Esophagus squamous epithelium (tissue), 5 donors: ENCODE measurements at regions not wholly inside any gene's neighbourhood (a gene's known extent, or its start where the extent isn't known, plus 50 kb on each side); places are given as distances from the start of the nearest gene placed in this dataset.

Source experiments
- DNase-seq: peaks from one replicate; lab custom pipeline; 2025; lab: John Stamatoyannopoulos, UW
- H3K27ac ChIP-seq, 4 donors: fragments of 200-600 bp; sonication (generic); one replicate each; pipeline ENCODE4 v1.5.1; 2016 to 2019; ENCODE audit warnings: mild to moderate bottlenecking in 1 of 4
- H3K27me3 ChIP-seq, 4 donors: fragments of 200-600 bp; sonication (generic); 1 replicate in 3 of 4; 2 replicates in 1 of 4; pipeline versions ENCODE4 v1.5.1 to v1.6.0; 2017 to 2021; ENCODE audit warnings: antibody characterized with exemption in 1 of 4
- H3K36me3 ChIP-seq, 3 donors: fragments of 200-600 bp; sonication (generic); one replicate each; pipeline ENCODE4 v1.5.1; 2016 to 2019
- H3K4me1 ChIP-seq, 3 donors: fragments of 200-600 bp; sonication (generic); one replicate each; pipeline ENCODE4 v1.5.1; 2017 to 2019
- H3K4me3 ChIP-seq, 4 donors: fragments of 200-600 bp; sonication (generic); 1 replicate in 3 of 4; 2 replicates in 1 of 4; pipeline ENCODE4 v1.5.1; 2016 to 2019; ENCODE audit warnings: mild to moderate bottlenecking in 2 of 4, moderate library complexity in 1 of 4
- H3K9me3 ChIP-seq, 3 donors: fragments of 200-600 bp; sonication (generic); one replicate each; pipeline ENCODE4 v1.5.1; 2016 to 2019
- POLR2A ChIP-seq, 4 donors: fragments of 450-650 bp; IDR thresholded peaks; one replicate each; pipeline ENCODE4 v1.6.1; 2017; ENCODE audit warnings: antibody characterized with exemption in 4 of 4, mild to moderate bottlenecking in 4 of 4, moderate library complexity in 3 of 4
- WGBS, 2 donors: methylation state at CpG; one replicate each; pipeline ENCODE4 v1.1.5; 2018; 5-methylcytosine and 5-hydroxymethylcytosine counted together
- intact Hi-C: fragments of 100-400 bp; cut with DNase I; formaldehyde crosslinking; loops from one replicate; pipeline ENCODE4 v1.15.0; 2022
- TF ChIP-seq, protein P1 (sequence below), 6 experiments: fragments of 450-650 bp in 4 of 6; fragments of 200-600 bp in 2 of 6; sonication (generic) in 2 of 6; IDR thresholded peaks; one replicate each; pipeline ENCODE4 v1.5.1; 2016 to 2019; ENCODE audit warnings: antibody characterized with exemption in 6 of 6, mild to moderate bottlenecking in 4 of 6, moderate library complexity in 4 of 6
- donor health status: DM: yes; HTN: yes; CAD: no.

GRCh38 chr5:39943811-39944210 lies 519.0 kb upstream of the DAB2 start:
- DNase-seq = no peak
- no peak for TF ChIP-seq POLR2A (IDR thresholded peaks at IDR 0.05)
- TF ChIP-seq, protein P1, sequence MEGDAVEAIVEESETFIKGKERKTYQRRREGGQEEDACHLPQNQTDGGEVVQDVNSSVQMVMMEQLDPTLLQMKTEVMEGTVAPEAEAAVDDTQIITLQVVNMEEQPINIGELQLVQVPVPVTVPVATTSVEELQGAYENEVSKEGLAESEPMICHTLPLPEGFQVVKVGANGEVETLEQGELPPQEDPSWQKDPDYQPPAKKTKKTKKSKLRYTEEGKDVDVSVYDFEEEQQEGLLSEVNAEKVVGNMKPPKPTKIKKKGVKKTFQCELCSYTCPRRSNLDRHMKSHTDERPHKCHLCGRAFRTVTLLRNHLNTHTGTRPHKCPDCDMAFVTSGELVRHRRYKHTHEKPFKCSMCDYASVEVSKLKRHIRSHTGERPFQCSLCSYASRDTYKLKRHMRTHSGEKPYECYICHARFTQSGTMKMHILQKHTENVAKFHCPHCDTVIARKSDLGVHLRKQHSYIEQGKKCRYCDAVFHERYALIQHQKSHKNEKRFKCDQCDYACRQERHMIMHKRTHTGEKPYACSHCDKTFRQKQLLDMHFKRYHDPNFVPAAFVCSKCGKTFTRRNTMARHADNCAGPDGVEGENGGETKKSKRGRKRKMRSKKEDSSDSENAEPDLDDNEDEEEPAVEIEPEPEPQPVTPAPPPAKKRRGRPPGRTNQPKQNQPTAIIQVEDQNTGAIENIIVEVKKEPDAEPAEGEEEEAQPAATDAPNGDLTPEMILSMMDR (IDR thresholded peaks at IDR 0.05) = no peak
- Histone ChIP-seq H3K4me1 (no peaks in the 10 kb centered on the region), H3K27me3 (no peaks in the 10 kb centered on the region), H3K4me3 (no peak overlapping the region), H3K27ac (no peak overlapping the region), H3K36me3 (no peaks in the 10 kb centered on the region), H3K9me3 (no peaks in the 10 kb centered on the region)
- 71 to 93% methylated on average over 1 of the region's 1 CpG for WGBS, 2 donors
- intact Hi-C loops = loop anchor here (10.0 kb wide), 1 partner anchor 751 kb away; no protein-coding TSS in a partner anchor

DNA sequence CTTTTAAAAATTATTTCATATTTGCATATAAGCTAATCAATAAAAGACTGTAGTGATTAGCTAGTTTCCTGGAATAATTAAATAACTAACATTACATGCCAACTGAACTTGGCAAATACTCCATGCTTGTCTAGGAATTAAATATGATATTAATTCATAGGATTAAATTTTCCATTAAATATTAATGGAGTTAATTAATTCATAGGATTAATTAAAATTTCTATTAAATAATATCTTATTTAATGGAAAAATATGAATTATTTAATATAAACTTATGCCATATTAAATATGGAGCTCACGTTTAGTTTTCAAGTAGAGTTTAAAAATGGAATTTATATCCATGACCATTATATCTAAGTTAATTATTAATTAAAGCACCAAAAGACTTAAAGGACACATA lies 517.8 kb upstream of the DAB2 start:
- no peaks in the 10 kb centered on the region for H3K9me3 ChIP-seq
- no peaks in the 10 kb centered on the region for H3K27me3 ChIP-seq
- TF ChIP-seq, protein P1 (IDR thresholded peaks at IDR 0.05) = no peak
- no peak for TF ChIP-seq POLR2A (IDR thresholded peaks at IDR 0.05)
- WGBS, 2 donors = 76 to 90% methylated on average over 1 of the region's 1 CpG
- intact Hi-C loops = loop anchor here (10.0 kb wide), 1 partner anchor 752 kb away; no protein-coding TSS in a partner anchor
- H3K4me1 ChIP-seq = no peaks in the 10 kb centered on the region
- H3K27ac ChIP-seq = no peak overlapping the region
- no peak for DNase-seq
- no peak overlapping the region for H3K4me3 ChIP-seq
- H3K36me3 ChIP-seq = no peaks in the 10 kb centered on the region

- 56 to 76% methylated on average over 2 of the region's 2 CpGs for WGBS, 2 donors
- DNase-seq = no peak
- Histone ChIP-seq H3K36me3 (no peaks in the 10 kb centered on the region), H3K27ac (no peak overlapping the region), H3K4me1 (no peaks in the 10 kb centered on the region), H3K4me3 (no peak overlapping the region), H3K27me3 (no peaks in the 10 kb centered on the region), H3K9me3 (no peaks in the 10 kb centered on the region)
- intact Hi-C loops = loop anchor here (10.0 kb wide), 1 partner anchor 753 kb away; no protein-coding TSS in a partner anchor
- TF ChIP-seq POLR2A (IDR thresholded peaks at IDR 0.05) = no peak
- TF ChIP-seq, protein P1 (IDR thresholded peaks at IDR 0.05) = no peak
Observed at GRCh38 chr5:39941416-39941815, 516.6 kb upstream of the DAB2 start.

- H3K4me3 ChIP-seq = no peak overlapping the region
- no peaks in the 10 kb centered on the region for H3K4me1 ChIP-seq
- 88 to 95% methylated on average over 1 of the region's 1 CpG for WGBS, 2 donors
- H3K27ac ChIP-seq = no peak overlapping the region
- TF ChIP-seq, protein P1 (IDR thresholded peaks at IDR 0.05) = no peak
- no peak for TF ChIP-seq POLR2A (IDR thresholded peaks at IDR 0.05)
- intact Hi-C loops = no loop called here
- H3K9me3 ChIP-seq = no peaks in the 10 kb centered on the region
- H3K27me3 ChIP-seq = no peaks in the 10 kb centered on the region
- DNase-seq = no peak
- H3K36me3 ChIP-seq = no peaks in the 10 kb centered on the region
Observed at GRCh38 chr5:39934830-39935229, 510.1 kb upstream of the DAB2 start.

GRCh38 chr5:39933061-39933460 lies 508.3 kb upstream of the DAB2 start:
- no peak overlapping the region for H3K4me3 ChIP-seq
- intact Hi-C loops = no loop called here
- H3K27ac ChIP-seq = no peak overlapping the region
- H3K27me3 ChIP-seq = no peaks in the 10 kb centered on the region
- H3K9me3 ChIP-seq = no peaks in the 10 kb centered on the region
- H3K36me3 ChIP-seq = no peaks in the 10 kb centered on the region
- no peak for DNase-seq
- 74 to 80% methylated on average over 1 of the region's 1 CpG for WGBS, 2 donors
- no peak for TF ChIP-seq POLR2A (IDR thresholded peaks at IDR 0.05)
- TF ChIP-seq, protein P1 (IDR thresholded peaks at IDR 0.05) = no peak
- H3K4me1 ChIP-seq = no peaks in the 10 kb centered on the region
